Upper lobe of right lung (tissue), 1 donor: ENCODE measurements at regions not wholly inside any gene's neighbourhood (a gene's known extent, or its start where the extent isn't known, plus 50 kb on each side); places are given as distances from the start of the nearest gene placed in this dataset.

Source experiments
- ATAC-seq: fragments of 200-7000 bp; cut with Tn5 transposase; one replicate; pipeline ENCODE4 v1.9.1; 2020; ENCODE audit warnings: mild to moderate bottlenecking, moderate library complexity
- DNase-seq: peaks from one replicate; pipeline ENCODE4 v3.0.0-alpha.2; 2020
- H3K27ac ChIP-seq: fragments of 200-600 bp; one replicate; pipeline ENCODE4 v1.8.0; 2022
- H3K27me3 ChIP-seq: fragments of 200-600 bp; one replicate; pipeline ENCODE4 v1.8.0; 2022; ENCODE audit warnings: mild to moderate bottlenecking
- H3K36me3 ChIP-seq: fragments of 200-600 bp; one replicate; pipeline ENCODE4 v1.8.0; 2022
- H3K4me1 ChIP-seq: fragments of 200-600 bp; one replicate; pipeline ENCODE4 v1.8.0; 2022
- H3K4me3 ChIP-seq: fragments of 200-600 bp; one replicate; pipeline ENCODE4 v1.8.0; 2022; ENCODE audit warnings: mild to moderate bottlenecking
- H3K9me3 ChIP-seq: fragments of 200-600 bp; one replicate; pipeline ENCODE4 v1.8.0; 2022
- intact Hi-C: fragments of 100-400 bp; cut with DNase I; formaldehyde crosslinking; loops from one replicate; pipeline ENCODE4 v1.11.0; 2022
- TF ChIP-seq, protein P1 (sequence below): fragments of 200-600 bp; IDR thresholded peaks from one replicate; pipeline ENCODE4 v1.8.0; 2022; ENCODE audit warnings: antibody characterized with exemption
- donor health status: DM: no; HTN: yes; CAD: no; lungs with severe emphysema.

DNA sequence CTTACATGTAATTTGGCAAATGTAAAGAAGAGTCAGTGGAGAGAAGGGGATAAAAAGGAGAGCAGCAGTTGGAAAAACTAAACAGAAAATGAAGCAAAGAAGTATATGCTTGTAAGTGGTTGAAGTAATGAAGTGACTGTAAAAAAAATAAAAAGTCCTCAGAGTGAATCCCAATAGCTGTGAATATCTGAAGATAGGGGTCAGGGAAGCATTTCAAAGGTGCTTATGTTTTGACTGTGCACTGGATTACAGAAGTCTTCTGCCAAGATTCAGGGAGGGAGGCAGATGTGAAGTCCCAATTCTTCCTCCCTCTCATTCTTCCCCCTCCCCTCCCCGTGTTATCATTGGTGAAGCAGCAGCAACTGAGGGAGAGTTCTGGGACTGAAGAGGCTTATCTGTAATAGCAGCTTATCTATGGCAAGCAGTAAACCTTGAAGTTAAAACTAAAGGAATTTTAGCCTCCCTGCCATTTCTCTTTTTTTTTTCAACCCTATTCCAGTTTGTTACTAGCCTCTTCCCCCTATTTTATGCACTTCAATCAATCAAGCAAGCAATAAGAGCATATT, 597.9 kb downstream of the IGSF11 start:
- no peak overlapping the region for H3K27ac ChIP-seq
- H3K4me3 ChIP-seq: no peak overlapping the region
- no peak for DNase-seq
- intact Hi-C loops: no loop called here
- TF ChIP-seq, protein P1, sequence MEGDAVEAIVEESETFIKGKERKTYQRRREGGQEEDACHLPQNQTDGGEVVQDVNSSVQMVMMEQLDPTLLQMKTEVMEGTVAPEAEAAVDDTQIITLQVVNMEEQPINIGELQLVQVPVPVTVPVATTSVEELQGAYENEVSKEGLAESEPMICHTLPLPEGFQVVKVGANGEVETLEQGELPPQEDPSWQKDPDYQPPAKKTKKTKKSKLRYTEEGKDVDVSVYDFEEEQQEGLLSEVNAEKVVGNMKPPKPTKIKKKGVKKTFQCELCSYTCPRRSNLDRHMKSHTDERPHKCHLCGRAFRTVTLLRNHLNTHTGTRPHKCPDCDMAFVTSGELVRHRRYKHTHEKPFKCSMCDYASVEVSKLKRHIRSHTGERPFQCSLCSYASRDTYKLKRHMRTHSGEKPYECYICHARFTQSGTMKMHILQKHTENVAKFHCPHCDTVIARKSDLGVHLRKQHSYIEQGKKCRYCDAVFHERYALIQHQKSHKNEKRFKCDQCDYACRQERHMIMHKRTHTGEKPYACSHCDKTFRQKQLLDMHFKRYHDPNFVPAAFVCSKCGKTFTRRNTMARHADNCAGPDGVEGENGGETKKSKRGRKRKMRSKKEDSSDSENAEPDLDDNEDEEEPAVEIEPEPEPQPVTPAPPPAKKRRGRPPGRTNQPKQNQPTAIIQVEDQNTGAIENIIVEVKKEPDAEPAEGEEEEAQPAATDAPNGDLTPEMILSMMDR: no peak
- no peaks in the 10 kb centered on the region for H3K27me3 ChIP-seq
- ATAC-seq: no peak
- no peaks in the 10 kb centered on the region for H3K36me3 ChIP-seq
- H3K9me3 ChIP-seq: no peaks in the 10 kb centered on the region
- H3K4me1 ChIP-seq: no peaks in the 10 kb centered on the region

DNA sequence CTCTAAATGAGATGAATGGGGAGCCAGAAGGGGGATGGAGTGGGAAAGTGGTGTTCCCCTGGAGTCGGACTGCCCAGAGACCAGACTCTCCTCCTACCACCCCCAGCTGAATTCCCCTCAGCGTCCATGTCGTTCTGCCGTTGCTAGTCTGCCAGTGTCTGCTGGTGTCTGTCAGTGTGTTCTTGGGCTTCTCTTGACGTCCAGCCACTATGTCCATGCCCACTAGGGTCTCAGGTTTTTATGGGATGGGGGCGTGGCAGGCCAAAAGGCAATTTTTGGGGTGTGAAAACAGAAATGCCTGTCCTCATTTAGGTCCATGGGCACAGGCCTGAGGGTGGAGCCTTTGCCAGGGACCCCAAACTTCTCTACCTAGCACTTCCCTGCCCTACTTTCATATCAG, 589.6 kb downstream of the IGSF11 start:
- DNase-seq (no peak), ATAC-seq (no peak)
- Histone ChIP-seq H3K4me3 (no peak overlapping the region), H3K27ac (no peak overlapping the region), H3K27me3 (no peaks in the 10 kb centered on the region), H3K4me1 (no peaks in the 10 kb centered on the region), H3K9me3 (no peaks in the 10 kb centered on the region), H3K36me3 (no peaks in the 10 kb centered on the region)
- TF ChIP-seq, protein P1: no peak
- intact Hi-C loops: no loop called here

DNA sequence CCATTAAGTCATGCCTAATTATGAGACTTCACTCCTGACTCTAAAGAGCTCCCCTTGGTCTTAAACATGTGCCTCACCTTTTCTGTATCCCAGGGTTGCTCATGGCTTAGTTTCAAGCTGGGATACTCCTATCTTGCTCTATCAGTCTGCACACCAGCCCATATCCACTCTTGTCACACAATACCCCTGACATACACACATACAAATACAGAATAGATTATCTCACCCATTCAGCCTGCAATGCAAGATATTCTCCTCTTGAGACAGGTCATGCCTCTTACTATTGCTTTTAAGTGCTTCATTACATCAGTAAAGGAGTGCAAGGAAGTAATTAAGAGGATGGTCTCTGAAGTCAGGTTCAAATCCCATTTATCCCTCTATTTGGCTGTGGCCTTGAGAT, 587.3 kb downstream of the IGSF11 start:
- DNase-seq (no peak), ATAC-seq (no peak)
- Histone ChIP-seq H3K4me3 (no peak overlapping the region), H3K36me3 (no peaks in the 10 kb centered on the region), H3K27ac (no peak overlapping the region), H3K27me3 (no peaks in the 10 kb centered on the region), H3K9me3 (peaks cover 7% of the 10 kb centered on the region), H3K4me1 (no peaks in the 10 kb centered on the region)
- intact Hi-C loops: no loop called here
- TF ChIP-seq, protein P1: no peak

DNA sequence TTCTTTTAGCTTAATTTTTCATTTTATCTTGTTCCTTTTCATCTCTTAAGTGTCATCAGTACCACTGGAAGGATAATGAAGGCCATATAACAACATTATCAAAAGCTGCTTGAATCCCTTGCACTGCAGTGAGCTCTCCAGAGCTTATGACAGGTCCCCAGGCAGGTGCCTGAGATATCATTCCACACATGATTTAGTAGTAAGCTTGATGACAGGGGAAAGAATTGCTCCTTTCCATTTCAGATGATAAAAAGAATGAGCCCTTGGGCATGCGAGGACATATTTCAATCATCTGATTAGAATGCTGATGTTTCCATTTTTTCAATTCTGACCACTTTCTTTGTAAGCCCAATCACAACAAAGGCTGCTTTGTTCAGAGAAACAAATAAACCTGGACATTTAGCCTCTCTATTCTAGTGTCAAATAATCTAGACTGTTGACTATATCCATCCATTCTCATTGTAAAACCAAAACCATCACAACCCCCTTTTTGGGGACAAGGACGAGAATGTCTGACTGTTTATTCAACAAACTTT, 567.8 kb downstream of the IGSF11 start:
- ATAC-seq: no peak
- Histone ChIP-seq H3K27ac (no peak overlapping the region), H3K27me3 (no peaks in the 10 kb centered on the region), H3K9me3 (no peaks in the 10 kb centered on the region), H3K36me3 (no peaks in the 10 kb centered on the region), H3K4me1 (no peaks in the 10 kb centered on the region), H3K4me3 (no peak overlapping the region)
- TF ChIP-seq, protein P1: no peak
- intact Hi-C loops: no loop called here
- no peak for DNase-seq

DNA sequence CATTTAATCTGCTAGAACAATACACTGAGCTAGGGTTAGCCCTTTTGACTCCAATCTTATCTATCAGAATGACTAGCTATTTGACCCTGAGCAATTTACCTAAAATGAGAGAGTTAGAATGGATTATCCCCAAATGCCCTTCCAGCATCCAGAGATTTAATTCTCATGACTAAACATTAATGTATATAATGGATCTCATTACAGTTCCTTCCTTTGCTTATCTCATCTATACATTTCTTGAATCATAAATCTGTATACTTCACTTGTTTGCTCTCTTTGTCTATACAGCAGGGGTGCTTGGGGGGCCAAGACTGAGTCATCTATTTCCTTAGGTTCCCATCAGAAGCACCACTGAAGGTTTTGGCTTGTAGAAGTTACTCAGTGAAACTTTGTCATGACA, 565.8 kb downstream of the IGSF11 start:
- ATAC-seq (no peak), DNase-seq (no peak)
- no peaks in the 10 kb centered on the region for H3K36me3 ChIP-seq
- H3K4me1 ChIP-seq: no peaks in the 10 kb centered on the region
- TF ChIP-seq, protein P1: no peak
- H3K27ac ChIP-seq: no peak overlapping the region
- H3K4me3 ChIP-seq: no peak overlapping the region
- H3K27me3 ChIP-seq: no peaks in the 10 kb centered on the region
- H3K9me3 ChIP-seq: no peaks in the 10 kb centered on the region
- intact Hi-C loops: no loop called here

DNA sequence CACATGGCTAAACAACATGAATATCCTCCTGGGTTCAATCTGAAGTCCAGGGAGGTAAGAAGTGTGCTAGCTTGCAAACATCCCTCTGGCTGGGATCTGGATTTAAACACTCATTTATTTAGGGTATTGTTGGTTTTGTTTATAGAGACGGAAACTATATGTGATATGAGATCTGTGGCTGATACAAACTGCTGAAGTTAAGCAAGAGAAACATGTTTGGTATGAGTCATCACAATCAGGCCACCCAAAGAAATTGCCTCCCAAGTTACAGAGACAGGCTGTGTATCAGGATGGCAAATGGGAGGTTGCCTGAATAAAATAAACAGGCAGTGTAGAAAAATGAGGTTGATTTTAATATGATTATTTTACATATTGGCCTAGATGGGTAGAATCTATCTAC, 562.1 kb downstream of the IGSF11 start:
- no peaks in the 10 kb centered on the region for H3K27me3 ChIP-seq
- no peak overlapping the region for H3K4me3 ChIP-seq
- TF ChIP-seq, protein P1: no peak
- DNase-seq: no peak
- H3K36me3 ChIP-seq: no peaks in the 10 kb centered on the region
- no peaks in the 10 kb centered on the region for H3K4me1 ChIP-seq
- H3K27ac ChIP-seq: no peak overlapping the region
- intact Hi-C loops: no loop called here
- no peak for ATAC-seq
- no peaks in the 10 kb centered on the region for H3K9me3 ChIP-seq
